ENCODE measurements at regions not wholly inside any gene's neighbourhood (a gene's known extent, or its start where the extent isn't known, plus 50 kb on each side); places are given as distances from the start of the nearest gene placed in this dataset.

DNA sequence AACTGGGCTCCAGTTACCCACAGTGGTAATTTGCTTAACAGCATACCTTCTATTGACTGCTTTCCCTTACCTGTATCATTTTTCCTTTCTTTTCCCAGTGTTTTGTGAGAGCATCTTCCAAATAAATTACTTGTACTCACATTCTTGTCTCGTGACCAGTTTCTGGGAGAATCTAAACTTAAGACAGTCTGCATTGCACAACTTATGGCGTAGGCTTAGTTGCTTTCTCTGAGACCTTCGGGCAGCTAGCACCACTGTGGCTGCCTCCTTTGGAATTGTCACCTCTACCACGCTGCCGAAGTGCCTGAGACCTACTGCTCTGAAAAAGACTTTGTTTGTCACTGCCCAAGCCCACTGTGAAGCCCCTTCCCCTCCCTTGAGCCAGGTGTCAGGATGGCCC is 188.1 kb upstream of the BMP2 start:
- POLR2A ChIA-PET: no interaction called here
- SMC1A ChIA-PET (ENCODE audit: uncharacterized antibody, unreplicated experiment): no interaction called here
- H3K4me1 ChIP-seq (ENCODE audit: control insufficient read depth, insufficient read depth, low read length): no peaks in the 10 kb centered on the region
- CTCF ChIA-PET: interaction anchor here (2.3 kb wide), 1 partner anchor 186 kb away, joined by 9 read pairs; no protein-coding TSS in a partner anchor
- no peak for ATAC-seq
- 0% methylated on average over 5 of the region's 5 CpGs for whole genome bisulfite sequencing (ENCODE audit: insufficient coverage, insufficient replicate concordance, low lambda C conversion rate, missing lambda C conversion rate)
- H3K79me2 ChIP-seq (ENCODE audit: control insufficient read depth, insufficient read depth, low read length): no peaks in the 10 kb centered on the region
- no peaks in the 10 kb centered on the region for H4K20me1 ChIP-seq (ENCODE audit: control insufficient read depth, insufficient read depth)
- H3K9me3 ChIP-seq (replicated peaks; ENCODE audit: control insufficient read depth, insufficient read depth, low read length): no peaks in the 10 kb centered on the region
- no peaks in the 10 kb centered on the region for H3K36me3 ChIP-seq (ENCODE audit: control insufficient read depth in 2 of 2, insufficient read depth in 2 of 2, low read length in 1 of 2)
- no peak overlapping the region for H3K4me2 ChIP-seq (ENCODE audit: control insufficient read depth, insufficient read depth)
- no peak for FAIRE-seq
- in situ Hi-C loops (cut with MboI) (no loop called here), intact Hi-C loops (cut with micrococcal nuclease; ENCODE audit: unreplicated experiment) (loop anchor here (10.0 kb wide), 1 partner anchor 395 kb away; no protein-coding TSS in a partner anchor)
- RAD21 ChIA-PET (ENCODE audit: unreplicated experiment): no interaction called here
- DNase-seq (ENCODE audit: low read depth, low spot score): no peak
- H2AFZ ChIP-seq (ENCODE audit: control insufficient read depth, low read depth, low read length): no peak overlapping the region
- H3K27ac ChIP-seq (ENCODE audit: control insufficient read depth, insufficient read depth): no peak overlapping the region
- H3K9ac ChIP-seq (ENCODE audit: control insufficient read depth, insufficient read depth, low read length): no peak overlapping the region
- BruUV-seq (replicated peaks): no TSS peak
- no peak overlapping the region for H3K4me3 ChIP-seq
- H3K27me3 ChIP-seq (replicated peaks in 1 of 2; ENCODE audit: control insufficient read depth in 2 of 2, insufficient read depth in 2 of 2, low read length in 1 of 2): no peaks in the 10 kb centered on the region
- no peak for TF ChIP-seq POLR2A (IDR thresholded peaks at IDR 0.05; ENCODE audit: low read depth, low read length)
- TF ChIP-seq, protein P1, sequence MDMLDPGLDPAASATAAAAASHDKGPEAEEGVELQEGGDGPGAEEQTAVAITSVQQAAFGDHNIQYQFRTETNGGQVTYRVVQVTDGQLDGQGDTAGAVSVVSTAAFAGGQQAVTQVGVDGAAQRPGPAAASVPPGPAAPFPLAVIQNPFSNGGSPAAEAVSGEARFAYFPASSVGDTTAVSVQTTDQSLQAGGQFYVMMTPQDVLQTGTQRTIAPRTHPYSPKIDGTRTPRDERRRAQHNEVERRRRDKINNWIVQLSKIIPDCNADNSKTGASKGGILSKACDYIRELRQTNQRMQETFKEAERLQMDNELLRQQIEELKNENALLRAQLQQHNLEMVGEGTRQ (IDR thresholded peaks at IDR 0.05; ENCODE audit: borderline replicate concordance, low read depth, low read length): no peak
- TF ChIP-seq, protein P2, sequence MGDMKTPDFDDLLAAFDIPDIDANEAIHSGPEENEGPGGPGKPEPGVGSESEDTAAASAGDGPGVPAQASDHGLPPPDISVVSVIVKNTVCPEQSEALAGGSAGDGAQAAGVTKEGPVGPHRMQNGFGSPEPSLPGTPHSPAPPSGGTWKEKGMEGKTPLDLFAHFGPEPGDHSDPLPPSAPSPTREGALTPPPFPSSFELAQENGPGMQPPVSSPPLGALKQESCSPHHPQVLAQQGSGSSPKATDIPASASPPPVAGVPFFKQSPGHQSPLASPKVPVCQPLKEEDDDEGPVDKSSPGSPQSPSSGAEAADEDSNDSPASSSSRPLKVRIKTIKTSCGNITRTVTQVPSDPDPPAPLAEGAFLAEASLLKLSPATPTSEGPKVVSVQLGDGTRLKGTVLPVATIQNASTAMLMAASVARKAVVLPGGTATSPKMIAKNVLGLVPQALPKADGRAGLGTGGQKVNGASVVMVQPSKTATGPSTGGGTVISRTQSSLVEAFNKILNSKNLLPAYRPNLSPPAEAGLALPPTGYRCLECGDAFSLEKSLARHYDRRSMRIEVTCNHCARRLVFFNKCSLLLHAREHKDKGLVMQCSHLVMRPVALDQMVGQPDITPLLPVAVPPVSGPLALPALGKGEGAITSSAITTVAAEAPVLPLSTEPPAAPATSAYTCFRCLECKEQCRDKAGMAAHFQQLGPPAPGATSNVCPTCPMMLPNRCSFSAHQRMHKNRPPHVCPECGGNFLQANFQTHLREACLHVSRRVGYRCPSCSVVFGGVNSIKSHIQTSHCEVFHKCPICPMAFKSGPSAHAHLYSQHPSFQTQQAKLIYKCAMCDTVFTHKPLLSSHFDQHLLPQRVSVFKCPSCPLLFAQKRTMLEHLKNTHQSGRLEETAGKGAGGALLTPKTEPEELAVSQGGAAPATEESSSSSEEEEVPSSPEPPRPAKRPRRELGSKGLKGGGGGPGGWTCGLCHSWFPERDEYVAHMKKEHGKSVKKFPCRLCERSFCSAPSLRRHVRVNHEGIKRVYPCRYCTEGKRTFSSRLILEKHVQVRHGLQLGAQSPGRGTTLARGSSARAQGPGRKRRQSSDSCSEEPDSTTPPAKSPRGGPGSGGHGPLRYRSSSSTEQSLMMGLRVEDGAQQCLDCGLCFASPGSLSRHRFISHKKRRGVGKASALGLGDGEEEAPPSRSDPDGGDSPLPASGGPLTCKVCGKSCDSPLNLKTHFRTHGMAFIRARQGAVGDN (IDR thresholded peaks at IDR 0.05): no peak
- TF ChIP-seq, protein P3, sequence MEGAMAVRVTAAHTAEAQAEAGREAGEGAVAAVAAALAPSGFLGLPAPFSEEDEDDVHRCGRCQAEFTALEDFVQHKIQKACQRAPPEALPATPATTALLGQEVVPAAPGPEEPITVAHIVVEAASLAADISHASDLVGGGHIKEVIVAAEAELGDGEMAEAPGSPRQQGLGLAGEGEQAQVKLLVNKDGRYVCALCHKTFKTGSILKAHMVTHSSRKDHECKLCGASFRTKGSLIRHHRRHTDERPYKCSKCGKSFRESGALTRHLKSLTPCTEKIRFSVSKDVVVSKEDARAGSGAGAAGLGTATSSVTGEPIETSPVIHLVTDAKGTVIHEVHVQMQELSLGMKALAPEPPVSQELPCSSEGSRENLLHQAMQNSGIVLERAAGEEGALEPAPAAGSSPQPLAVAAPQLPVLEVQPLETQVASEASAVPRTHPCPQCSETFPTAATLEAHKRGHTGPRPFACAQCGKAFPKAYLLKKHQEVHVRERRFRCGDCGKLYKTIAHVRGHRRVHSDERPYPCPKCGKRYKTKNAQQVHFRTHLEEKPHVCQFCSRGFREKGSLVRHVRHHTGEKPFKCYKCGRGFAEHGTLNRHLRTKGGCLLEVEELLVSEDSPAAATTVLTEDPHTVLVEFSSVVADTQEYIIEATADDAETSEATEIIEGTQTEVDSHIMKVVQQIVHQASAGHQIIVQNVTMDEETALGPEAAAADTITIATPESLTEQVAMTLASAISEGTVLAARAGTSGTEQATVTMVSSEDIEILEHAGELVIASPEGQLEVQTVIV (IDR thresholded peaks at IDR 0.05; ENCODE audit: borderline replicate concordance, partially characterized antibody): no peak
- no peak for TF ChIP-seq ATF7 (IDR thresholded peaks at IDR 0.05; ENCODE audit: low read depth)
- no peak for TF ChIP-seq HCFC1 (IDR thresholded peaks at IDR 0.05; ENCODE audit: low read length)
- TF ChIP-seq, protein P4, sequence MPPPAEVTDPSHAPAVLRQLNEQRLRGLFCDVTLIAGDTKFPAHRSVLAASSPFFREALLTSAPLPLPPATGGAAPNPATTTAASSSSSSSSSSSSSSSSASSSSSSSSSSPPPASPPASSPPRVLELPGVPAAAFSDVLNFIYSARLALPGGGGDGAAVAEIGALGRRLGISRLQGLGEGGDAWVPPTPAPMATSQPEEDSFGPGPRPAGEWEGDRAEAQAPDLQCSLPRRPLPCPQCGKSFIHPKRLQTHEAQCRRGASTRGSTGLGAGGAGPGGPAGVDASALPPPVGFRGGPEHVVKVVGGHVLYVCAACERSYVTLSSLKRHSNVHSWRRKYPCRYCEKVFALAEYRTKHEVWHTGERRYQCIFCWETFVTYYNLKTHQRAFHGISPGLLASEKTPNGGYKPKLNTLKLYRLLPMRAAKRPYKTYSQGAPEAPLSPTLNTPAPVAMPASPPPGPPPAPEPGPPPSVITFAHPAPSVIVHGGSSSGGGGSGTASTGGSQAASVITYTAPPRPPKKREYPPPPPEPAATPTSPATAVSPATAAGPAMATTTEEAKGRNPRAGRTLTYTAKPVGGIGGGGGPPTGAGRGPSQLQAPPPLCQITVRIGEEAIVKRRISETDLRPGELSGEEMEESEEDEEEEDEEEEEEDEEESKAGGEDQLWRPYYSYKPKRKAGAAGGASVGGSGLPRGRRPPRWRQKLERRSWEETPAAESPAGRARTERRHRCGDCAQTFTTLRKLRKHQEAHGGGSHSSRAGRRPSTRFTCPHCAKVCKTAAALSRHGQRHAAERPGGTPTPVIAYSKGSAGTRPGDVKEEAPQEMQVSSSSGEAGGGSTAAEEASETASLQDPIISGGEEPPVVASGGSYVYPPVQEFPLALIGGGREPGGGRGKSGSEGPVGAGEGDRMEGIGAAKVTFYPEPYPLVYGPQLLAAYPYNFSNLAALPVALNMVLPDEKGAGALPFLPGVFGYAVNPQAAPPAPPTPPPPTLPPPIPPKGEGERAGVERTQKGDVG (CRISPR knock-in tag; IDR thresholded peaks at IDR 0.05): no peak
- TF ChIP-seq, protein P5, sequence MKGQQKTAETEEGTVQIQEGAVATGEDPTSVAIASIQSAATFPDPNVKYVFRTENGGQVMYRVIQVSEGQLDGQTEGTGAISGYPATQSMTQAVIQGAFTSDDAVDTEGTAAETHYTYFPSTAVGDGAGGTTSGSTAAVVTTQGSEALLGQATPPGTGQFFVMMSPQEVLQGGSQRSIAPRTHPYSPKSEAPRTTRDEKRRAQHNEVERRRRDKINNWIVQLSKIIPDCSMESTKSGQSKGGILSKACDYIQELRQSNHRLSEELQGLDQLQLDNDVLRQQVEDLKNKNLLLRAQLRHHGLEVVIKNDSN (IDR thresholded peaks at IDR 0.05; ENCODE audit: borderline replicate concordance, extremely low read length, insufficient read depth, low read depth, low read length): no peak
- TF ChIP-seq FOXK2 (IDR thresholded peaks at IDR 0.05): no peak
- TF ChIP-seq NFYA (IDR thresholded peaks at IDR 0.05; ENCODE audit: borderline replicate concordance, low read depth, low read length): no peak
- TF ChIP-seq SREBF2 (IDR thresholded peaks at IDR 0.05; ENCODE audit: low read length): no peak
- no peak for TF ChIP-seq KLF5 (IDR thresholded peaks at IDR 0.05; ENCODE audit: partially characterized antibody)
- TF ChIP-seq TCF3 (IDR thresholded peaks at IDR 0.05; ENCODE audit: borderline replicate concordance, insufficient read depth, low read depth, low read length): no peak
- TF ChIP-seq NR2C1 (IDR thresholded peaks at IDR 0.05): no peak

All from GM12878 (cell line).